Caco-2 (cell line): ENCODE measurements at regions not wholly inside any gene's neighbourhood (a gene's known extent, or its start where the extent isn't known, plus 50 kb on each side); places are given as distances from the start of the nearest gene placed in this dataset.

Experiments used
- BruUV-seq: library from RNA; stranded (reverse); fragments of 400-500 nt; replicated peaks from 2 replicates; lab custom pipeline; 2021; lab: Mats Ljungman, UMichigan
- CTCF ChIA-PET: fragments of 300-600 bp; sonication (Branson Sonifier 250); formaldehyde crosslinking; loops from one replicate; lab custom pipeline; 2022; ENCODE audit warnings: antibody characterized with exemption; lab: Charles Lee
- POLR2A ChIA-PET: fragments of 300-600 bp; sonication (Branson Sonifier 250); formaldehyde crosslinking; loops from one replicate; lab custom pipeline; 2022; ENCODE audit warnings: antibody characterized with exemption; lab: Charles Lee
- DNase-seq, 2 experiments: peaks; one replicate each; pipeline versions ENCODE4 v3.0.0 to v3.0.0-alpha.2; 2020 to 2022
- H3K27me3 ChIP-seq: replicated peaks from 2 replicates; pipeline ENCODE4 v1.6.0; 2011; ENCODE audit warnings: low read length; ENCODE audit not compliant: control insufficient read depth, insufficient read depth
- H3K36me3 ChIP-seq: 2 replicates; pipeline ENCODE4 v1.5.1; 2011; ENCODE audit warnings: low read length; ENCODE audit not compliant: control insufficient read depth, insufficient read depth
- H3K4me1 ChIP-seq: fragments of 250-450 bp; sonication (Bioruptor Pico); 2 replicates; pipeline ENCODE4 v1.5.1; 2020; ENCODE audit warnings: mild to moderate bottlenecking
- H3K4me3 ChIP-seq: 2 replicates; pipeline ENCODE4 v1.5.1; 2011; ENCODE audit warnings: low read depth, mild to moderate bottlenecking, control low read depth, low read length
- H3K9me3 ChIP-seq: fragments of 250-450 bp; sonication (Bioruptor Pico); 2 replicates; pipeline ENCODE4 v1.5.1; 2020; ENCODE audit warnings: mild to moderate bottlenecking, moderate library complexity
- H3K27ac Mint-ChIP-seq: one replicate; pipeline ENCODE4 v1.8.0; 2022; ENCODE audit warnings: mixed read lengths; ENCODE audit not compliant: unreplicated experiment
- H3K27me3 Mint-ChIP-seq: one replicate; pipeline ENCODE4 v1.8.0; 2022; ENCODE audit warnings: mixed read lengths; ENCODE audit not compliant: insufficient read depth, unreplicated experiment
- H3K36me3 Mint-ChIP-seq: one replicate; pipeline ENCODE4 v1.8.0; 2022; ENCODE audit warnings: mild to moderate bottlenecking, mixed read lengths; ENCODE audit not compliant: insufficient read depth, unreplicated experiment
- H3K4me1 Mint-ChIP-seq: one replicate; pipeline ENCODE4 v1.8.0; 2022; ENCODE audit warnings: low read depth, mixed read lengths; ENCODE audit not compliant: unreplicated experiment
- H3K4me3 Mint-ChIP-seq: one replicate; pipeline ENCODE4 v1.8.0; 2022; ENCODE audit warnings: mild to moderate bottlenecking, moderate library complexity, mixed read lengths; ENCODE audit not compliant: unreplicated experiment
- H3K9me3 Mint-ChIP-seq: one replicate; pipeline ENCODE4 v1.8.0; 2022; ENCODE audit warnings: mixed read lengths; ENCODE audit not compliant: unreplicated experiment
- CTCF ChIP-seq, 2 experiments: fragments of 200-600 bp in 1 of 2; IDR thresholded peaks; 1 replicate in 1 of 2; 2 replicates in 1 of 2; pipeline versions ENCODE4 v1.5.1 to v1.8.0; 2011 to 2022; ENCODE audit warnings: antibody characterized with exemption in 1 of 2, control low read depth in 1 of 2, inconsistent platforms in 1 of 2, low read depth in 1 of 2, low read length in 1 of 2, mild to moderate bottlenecking in 1 of 2, moderate library complexity in 1 of 2; ENCODE audit not compliant: insufficient read depth in 1 of 2, severe bottlenecking in 1 of 2, unreplicated experiment in 1 of 2
- intact Hi-C: fragments of 100-400 bp; cut with micrococcal nuclease; formaldehyde crosslinking; loops from one replicate; pipeline ENCODE4 v1.10.0; 2022; ENCODE audit not compliant: unreplicated experiment

GRCh38 chr17:62897706-62898105 is 68.3 kb upstream of the TANC2 start:
- Histone ChIP-seq H3K27me3 (no peaks in the 10 kb centered on the region), H3K9me3 (no peaks in the 10 kb centered on the region), H3K4me1 (0 out of 2 replicates have a peak, but pooled peaks cover 6% of the 10 kb centered on the region), H3K36me3 (no peaks in the 10 kb centered on the region), H3K4me3 (no peak overlapping the region)
- H3K4me3 Mint-ChIP-seq: no peak overlapping the region
- no peak overlapping the region for H3K27ac Mint-ChIP-seq
- ChIA-PET POLR2A (no interaction called here), CTCF (no interaction called here)
- TF ChIP-seq CTCF (IDR thresholded peaks at IDR 0.05; ENCODE audit: insufficient read depth in 1 of 2, low read depth in 1 of 2, low read length in 1 of 2, severe bottlenecking in 1 of 2, unreplicated experiment in 1 of 2): no peak
- no peaks in the 10 kb centered on the region for H3K4me1 Mint-ChIP-seq
- peaks cover 2% of the 10 kb centered on the region for H3K27me3 Mint-ChIP-seq
- no peaks in the 10 kb centered on the region for H3K9me3 Mint-ChIP-seq
- BruUV-seq: no TSS peak
- intact Hi-C loops: no loop called here
- DNase-seq: no peak
- H3K36me3 Mint-ChIP-seq: no peaks in the 10 kb centered on the region

DNA sequence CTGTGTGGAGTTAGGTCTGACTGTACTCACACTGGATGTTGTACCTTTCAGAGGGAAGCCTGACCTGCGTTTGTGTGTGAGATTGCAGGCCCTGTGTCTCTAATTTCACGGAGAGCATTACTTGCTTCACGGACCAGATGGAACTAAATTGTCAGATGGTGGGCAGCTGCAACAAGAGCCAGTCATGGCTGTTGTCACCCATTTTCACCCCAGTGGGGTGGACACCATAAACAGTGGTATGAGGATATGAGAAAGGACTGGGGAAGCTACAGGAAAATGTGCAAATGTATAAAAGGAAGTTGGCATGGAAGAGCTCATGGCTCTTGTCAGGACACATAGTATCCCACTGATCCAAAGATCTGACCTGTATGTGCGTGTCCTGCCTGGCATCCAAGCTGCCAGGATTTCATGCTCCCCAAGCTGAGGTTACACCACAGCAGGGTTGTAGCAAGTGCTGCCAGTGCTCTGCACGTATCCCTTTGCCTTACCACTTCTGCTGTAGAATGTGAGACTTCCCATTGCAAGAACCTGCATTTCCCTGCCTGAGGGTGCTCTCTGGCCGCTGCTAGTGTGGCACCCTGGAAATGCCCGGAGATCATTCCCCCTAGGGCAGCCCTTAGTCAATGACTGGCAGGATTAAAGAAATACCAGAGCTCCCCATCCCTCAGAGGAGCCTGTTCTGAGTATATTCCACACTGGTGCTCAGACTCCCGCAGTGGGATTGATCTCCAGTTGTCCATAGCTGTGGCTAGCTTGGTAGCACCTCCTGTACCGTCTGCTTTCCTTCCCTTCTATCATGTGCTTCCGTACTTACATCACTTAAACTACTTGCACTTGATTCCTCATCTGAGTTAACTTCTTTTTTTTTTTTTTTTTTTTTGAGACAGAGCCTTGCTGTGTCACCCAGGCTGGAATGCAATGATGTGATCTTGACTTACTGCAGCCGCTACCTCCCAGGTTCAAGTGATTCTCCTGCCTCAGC is 70.4 kb upstream of the TANC2 start:
- no peak overlapping the region for H3K4me3 ChIP-seq
- ChIA-PET CTCF (no interaction called here), POLR2A (no interaction called here)
- H3K9me3 Mint-ChIP-seq: no peaks in the 10 kb centered on the region
- no peak overlapping the region for H3K27ac Mint-ChIP-seq
- no peaks in the 10 kb centered on the region for H3K27me3 ChIP-seq
- no peak overlapping the region for H3K4me3 Mint-ChIP-seq
- H3K4me1 ChIP-seq: 0 out of 2 replicates have a peak, but pooled peaks cover 6% of the 10 kb centered on the region
- peaks cover 2% of the 10 kb centered on the region for H3K27me3 Mint-ChIP-seq
- BruUV-seq: no TSS peak
- intact Hi-C loops: no loop called here
- no peaks in the 10 kb centered on the region for H3K9me3 ChIP-seq
- H3K36me3 Mint-ChIP-seq: no peaks in the 10 kb centered on the region
- H3K4me1 Mint-ChIP-seq: no peaks in the 10 kb centered on the region
- no peak for TF ChIP-seq CTCF (IDR thresholded peaks at IDR 0.05; ENCODE audit: insufficient read depth in 1 of 2, low read depth in 1 of 2, low read length in 1 of 2, severe bottlenecking in 1 of 2, unreplicated experiment in 1 of 2)
- no peak for DNase-seq
- H3K36me3 ChIP-seq: no peaks in the 10 kb centered on the region

DNA sequence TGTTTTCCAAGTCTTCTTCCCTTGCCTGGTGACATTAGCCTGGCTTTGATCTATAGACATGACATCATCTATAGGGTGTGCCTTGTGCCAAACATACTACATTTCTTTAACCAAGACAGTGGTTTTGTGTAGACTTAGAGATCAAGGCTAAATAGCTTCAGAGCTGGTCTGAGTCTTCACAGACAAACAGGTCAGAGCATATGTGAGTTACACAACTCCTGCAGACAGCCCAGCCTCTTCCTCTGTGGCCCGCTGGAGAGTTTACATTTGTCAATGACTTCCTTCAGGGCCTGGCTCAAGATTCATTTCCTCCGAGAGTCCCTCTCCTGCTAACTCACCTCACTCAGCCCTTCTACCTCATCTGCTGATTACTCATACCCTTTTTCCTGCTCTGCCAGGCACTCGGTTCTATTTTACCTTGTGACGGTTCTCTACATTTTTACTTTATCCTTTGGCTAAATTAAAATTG is 73.1 kb upstream of the TANC2 start:
- no peak overlapping the region for H3K4me3 ChIP-seq
- Mint-ChIP-seq H3K9me3 (no peaks in the 10 kb centered on the region), H3K4me3 (no peak overlapping the region), H3K27me3 (no peaks in the 10 kb centered on the region), H3K27ac (no peak overlapping the region), H3K36me3 (no peaks in the 10 kb centered on the region), H3K4me1 (no peaks in the 10 kb centered on the region)
- DNase-seq: no peak
- POLR2A ChIA-PET: no interaction called here
- intact Hi-C loops: no loop called here
- no peaks in the 10 kb centered on the region for H3K9me3 ChIP-seq
- 0 out of 2 replicates have a peak, but pooled peaks cover 3% of the 10 kb centered on the region for H3K4me1 ChIP-seq
- CTCF ChIA-PET: no interaction called here
- no peak for TF ChIP-seq CTCF (IDR thresholded peaks at IDR 0.05; ENCODE audit: insufficient read depth in 1 of 2, low read depth in 1 of 2, low read length in 1 of 2, severe bottlenecking in 1 of 2, unreplicated experiment in 1 of 2)
- no peaks in the 10 kb centered on the region for H3K27me3 ChIP-seq
- H3K36me3 ChIP-seq: no peaks in the 10 kb centered on the region
- BruUV-seq: no TSS peak
